Gastroesophageal sphincter (tissue), 4 donors: ENCODE measurements at regions not wholly inside any gene's neighbourhood (a gene's known extent, or its start where the extent isn't known, plus 50 kb on each side); places are given as distances from the start of the nearest gene placed in this dataset.

ENCODE experiments used
- ATAC-seq: fragments of 150-250 bp; one replicate; pipeline ENCODE4 v1.9.1; 2016; ENCODE audit warnings: mild to moderate bottlenecking, moderate library complexity
- H3K27ac ChIP-seq, 4 donors: fragments of 200-600 bp; sonication (generic) in 3 of 4; 1 replicate in 3 of 4; 2 replicates in 1 of 4; pipeline ENCODE4 v1.5.1; 2016 to 2019
- H3K27me3 ChIP-seq: fragments of 200-600 bp; sonication (generic); one replicate; pipeline ENCODE4 v1.5.1; 2019
- H3K36me3 ChIP-seq, 2 donors: fragments of 200-600 bp; sonication (generic); one replicate each; pipeline ENCODE4 v1.5.1; 2019; ENCODE audit warnings: control low read depth in 1 of 2
- H3K4me1 ChIP-seq, 3 donors: fragments of 200-600 bp; sonication (generic); 1 replicate in 2 of 3; 2 replicates in 1 of 3; pipeline ENCODE4 v1.5.1; 2016 to 2019; ENCODE audit warnings: control low read depth in 2 of 3
- H3K4me3 ChIP-seq, 2 donors: fragments of 200-600 bp; sonication (generic); one replicate each; pipeline ENCODE4 v1.5.1; 2019; ENCODE audit warnings: mild to moderate bottlenecking in 1 of 2, moderate library complexity in 1 of 2
- H3K9me3 ChIP-seq, 3 donors: fragments of 200-600 bp; sonication (generic); one replicate each; pipeline ENCODE4 v1.5.1; 2017 to 2019; ENCODE audit warnings: control low read depth in 2 of 3
- CTCF ChIP-seq, 4 experiments: fragments of 200-600 bp in 2 of 4; fragments of 450-650 bp in 2 of 4; sonication (generic) in 1 of 4; IDR thresholded peaks; one replicate each; pipeline ENCODE4 v1.5.1; 2017 to 2019; ENCODE audit warnings: antibody characterized with exemption in 4 of 4, mild to moderate bottlenecking in 2 of 4, moderate library complexity in 2 of 4
- EP300 ChIP-seq: sonication (generic); formaldehyde crosslinking; IDR thresholded peaks from one replicate; pipeline ENCODE4 v1.6.1; 2017; ENCODE audit warnings: antibody characterized with exemption, mild to moderate bottlenecking
- POLR2A ChIP-seq, 2 donors: fragments of 450-650 bp; IDR thresholded peaks; one replicate each; pipeline ENCODE4 v1.6.1; 2017; ENCODE audit warnings: antibody characterized with exemption in 2 of 2, mild to moderate bottlenecking in 2 of 2, moderate library complexity in 1 of 2
- POLR2AphosphoS5 ChIP-seq: sonication (generic); formaldehyde crosslinking; IDR thresholded peaks from one replicate; pipeline ENCODE4 v1.6.1; 2017; ENCODE audit warnings: antibody characterized with exemption
- whole genome bisulfite sequencing, 2 donors: methylation state at CpG; one replicate each; pipeline ENCODE4 v1.1.5; 2018; ENCODE audit warnings: low coverage in 1 of 2; 5-methylcytosine and 5-hydroxymethylcytosine counted together

DNA sequence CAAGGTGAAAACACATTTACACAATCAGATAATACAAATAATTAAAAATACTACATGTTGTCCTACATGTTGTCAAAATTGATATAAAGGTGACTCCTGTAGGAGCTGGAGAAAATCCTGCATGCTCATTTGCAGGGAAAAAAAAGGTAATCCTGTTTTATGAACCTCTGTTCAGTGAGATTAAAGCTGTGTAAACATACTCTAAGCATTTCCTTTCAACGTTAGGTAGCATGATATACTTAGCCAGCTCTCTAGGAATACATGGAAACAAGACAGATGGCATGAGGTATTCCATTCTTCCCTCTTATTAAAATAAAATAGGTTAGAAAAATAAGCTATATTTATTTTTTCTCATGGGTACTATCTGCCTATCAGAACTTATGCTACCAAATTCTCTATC, 635.7 kb upstream of the FLRT2 start:
- TF ChIP-seq CTCF (IDR thresholded peaks at IDR 0.05) = no peak
- Histone ChIP-seq H3K9me3 (no peaks in the 10 kb centered on the region), H3K27ac (no peak overlapping the region), H3K27me3 (no peaks in the 10 kb centered on the region), H3K4me3 (no peak overlapping the region), H3K36me3 (no peaks in the 10 kb centered on the region), H3K4me1 (no peaks in the 10 kb centered on the region)
- no peak for ATAC-seq
- WGBS, 2 donors = 23 to 54% methylated on average over 1 of the region's 1 CpG

GRCh38 chr14:84922370-84922769, 607.6 kb upstream of the FLRT2 start:
- no peak for TF ChIP-seq EP300
- no peak for TF ChIP-seq POLR2AphosphoS5
- TF ChIP-seq CTCF (IDR thresholded peaks at IDR 0.05) = no peak
- TF ChIP-seq POLR2A (IDR thresholded peaks at IDR 0.05) = no peak
- no peaks in the 10 kb centered on the region for H3K36me3 ChIP-seq
- H3K4me3 ChIP-seq = no peak overlapping the region
- no peak overlapping the region for H3K27ac ChIP-seq
- no peak for ATAC-seq
- no peaks in the 10 kb centered on the region for H3K9me3 ChIP-seq
- no peaks in the 10 kb centered on the region for H3K4me1 ChIP-seq
- WGBS, 2 donors = 49% methylated on average over 3 of the region's 3 CpGs
- no peaks in the 10 kb centered on the region for H3K27me3 ChIP-seq

DNA sequence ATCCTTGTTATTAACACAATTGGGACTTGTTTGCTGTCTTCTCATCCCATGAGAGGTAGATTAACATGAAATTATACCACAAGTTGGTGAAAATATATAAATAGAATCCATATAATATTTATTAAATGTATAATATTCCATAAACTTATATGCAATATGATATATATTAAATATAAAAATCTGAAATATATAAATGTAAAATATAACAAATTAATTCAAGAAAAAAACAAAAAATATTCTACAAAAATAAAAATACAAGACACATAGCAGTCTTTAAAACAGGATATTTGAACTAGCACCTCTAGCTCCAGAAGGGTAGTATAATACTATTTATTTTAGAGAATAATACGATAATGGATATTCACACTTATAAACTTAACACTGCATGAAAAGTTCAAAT, 603.3 kb upstream of the FLRT2 start:
- no peak overlapping the region for H3K4me3 ChIP-seq
- TF ChIP-seq POLR2A (IDR thresholded peaks at IDR 0.05) (no peak), EP300 (no peak), POLR2AphosphoS5 (no peak)
- no peak for ATAC-seq
- WGBS, 2 donors = 100% methylated on average over 1 of the region's 1 CpG
- no peak overlapping the region for H3K27ac ChIP-seq
- H3K4me1 ChIP-seq = no peaks in the 10 kb centered on the region
- no peaks in the 10 kb centered on the region for H3K9me3 ChIP-seq
- no peaks in the 10 kb centered on the region for H3K36me3 ChIP-seq
- H3K27me3 ChIP-seq = no peaks in the 10 kb centered on the region

- no peak for ATAC-seq
- H3K27ac ChIP-seq = no peak overlapping the region
- no peaks in the 10 kb centered on the region for H3K4me1 ChIP-seq
- TF ChIP-seq EP300 = no peak
- no peak for TF ChIP-seq POLR2A (IDR thresholded peaks at IDR 0.05)
- TF ChIP-seq POLR2AphosphoS5 = no peak
- TF ChIP-seq CTCF (IDR thresholded peaks at IDR 0.05) = no peak
- H3K9me3 ChIP-seq = no peaks in the 10 kb centered on the region
- H3K4me3 ChIP-seq = no peak overlapping the region
- no peaks in the 10 kb centered on the region for H3K27me3 ChIP-seq
- H3K36me3 ChIP-seq = no peaks in the 10 kb centered on the region
- 65 to 67% methylated on average over 4 to 6 of the region's 6 CpGs for WGBS, 2 donors
Measured at GRCh38 chr14:84927096-84927827, 602.7 kb upstream of the FLRT2 start.

DNA sequence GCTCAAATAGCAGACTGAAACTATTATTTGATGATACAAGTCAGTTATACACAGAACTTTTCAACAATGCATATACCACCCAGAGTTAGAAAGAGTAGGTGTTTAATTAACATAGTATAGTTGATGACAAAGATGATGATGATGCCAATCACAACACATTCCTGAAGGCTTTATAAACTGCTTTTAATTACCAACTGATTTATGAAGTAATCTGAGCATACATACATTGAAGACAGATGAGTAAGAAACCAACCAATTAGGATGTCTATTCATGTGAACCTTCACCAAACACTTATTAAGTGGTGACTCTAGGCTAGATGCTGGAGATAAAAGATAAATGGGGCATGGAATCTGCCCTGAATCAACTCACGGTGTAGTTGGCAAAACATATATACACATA, 600.9 kb upstream of the FLRT2 start:
- Histone ChIP-seq H3K27ac (no peak overlapping the region), H3K36me3 (no peaks in the 10 kb centered on the region), H3K9me3 (no peaks in the 10 kb centered on the region), H3K4me3 (no peak overlapping the region), H3K27me3 (no peaks in the 10 kb centered on the region), H3K4me1 (no peaks in the 10 kb centered on the region)
- 80 to 87% methylated on average over 1 of the region's 1 CpG for WGBS, 2 donors
- no peak for TF ChIP-seq EP300
- TF ChIP-seq CTCF (IDR thresholded peaks at IDR 0.05) = no peak
- no peak for TF ChIP-seq POLR2A (IDR thresholded peaks at IDR 0.05)
- TF ChIP-seq POLR2AphosphoS5 = no peak
- ATAC-seq = no peak
